ENCODE measurements at regions not wholly inside any gene's neighbourhood (a gene's known extent, or its start where the extent isn't known, plus 50 kb on each side); places are given as distances from the start of the nearest gene placed in this dataset.

DNA sequence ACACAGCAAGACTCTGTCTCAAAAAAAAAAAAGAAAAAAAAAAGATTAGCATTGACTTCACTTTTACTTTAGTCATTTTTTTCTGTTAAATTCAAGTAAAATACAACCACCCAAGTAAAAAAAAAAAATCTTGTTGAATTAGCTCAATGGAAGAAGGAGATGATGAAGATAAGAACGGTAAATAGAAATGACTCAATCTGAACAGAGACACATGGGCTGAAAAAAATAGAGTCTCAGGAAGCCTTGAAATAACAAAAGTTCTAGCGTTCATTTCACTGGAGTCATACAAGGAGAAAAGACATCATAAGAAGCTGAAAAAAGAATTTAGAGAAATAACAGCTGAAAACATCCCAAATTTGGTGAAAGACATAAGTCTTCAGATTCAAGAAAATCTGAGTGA lies 75.5 kb downstream of the CASP3 start (continued):
- TF ChIP-seq KDM4A (IDR thresholded peaks at IDR 0.05; ENCODE audit: low read depth, low read length, severe bottlenecking) (no peak), NANOG (IDR thresholded peaks at IDR 0.05; ENCODE audit: insufficient read depth, low read depth, low read length, poor library complexity, severe bottlenecking) (no peak), CBX5 (IDR thresholded peaks at IDR 0.05; ENCODE audit: low read depth, low read length) (no peak), SIRT6 (IDR thresholded peaks at IDR 0.05; ENCODE audit: low read length) (no peak), CHD1 (IDR thresholded peaks at IDR 0.05; ENCODE audit: low read depth, low read length) (no peak)
